Suprapubic skin (tissue), 4 donors: ENCODE measurements at regions not wholly inside any gene's neighbourhood (a gene's known extent, or its start where the extent isn't known, plus 50 kb on each side); places are given as distances from the start of the nearest gene placed in this dataset.
A peak's percentile ranks its signal among the peaks of the same experiment; 100 is the strongest.

Experiments
- DNase-seq, 2 donors: peaks; one replicate each; pipeline ENCODE4 v3.0.0-alpha.2; 2019; ENCODE audit warnings: low spot score in 2 of 2
- H3K27ac ChIP-seq: fragments of 200-600 bp; sonication (generic); one replicate; pipeline ENCODE4 v1.5.1; 2019
- H3K27me3 ChIP-seq: fragments of 200-600 bp; sonication (generic); one replicate; pipeline ENCODE4 v1.5.1; 2019
- H3K36me3 ChIP-seq: fragments of 200-600 bp; sonication (generic); one replicate; pipeline ENCODE4 v1.5.1; 2019
- H3K4me1 ChIP-seq: fragments of 200-600 bp; sonication (generic); one replicate; pipeline ENCODE4 v1.5.1; 2019
- H3K4me3 ChIP-seq: fragments of 200-600 bp; sonication (generic); one replicate; pipeline ENCODE4 v1.5.1; 2019; ENCODE audit warnings: mild to moderate bottlenecking
- H3K9me3 ChIP-seq: fragments of 200-600 bp; sonication (generic); one replicate; pipeline ENCODE4 v1.5.1; 2019
- EP300 ChIP-seq: sonication (generic); formaldehyde crosslinking; IDR thresholded peaks from one replicate; pipeline ENCODE4 v1.6.1; 2017; ENCODE audit warnings: antibody characterized with exemption
- POLR2A ChIP-seq, 2 donors: fragments of 450-650 bp; IDR thresholded peaks; one replicate each; pipeline ENCODE4 v1.6.1; 2017; ENCODE audit warnings: antibody characterized with exemption in 2 of 2, mild to moderate bottlenecking in 2 of 2, moderate library complexity in 2 of 2
- POLR2AphosphoS5 ChIP-seq, 3 donors: sonication (generic); formaldehyde crosslinking; IDR thresholded peaks; one replicate each; pipeline ENCODE4 v1.6.1; 2017; ENCODE audit warnings: antibody characterized with exemption in 3 of 3
- WGBS: methylation state at CpG from one replicate; pipeline ENCODE4 v1.1.5; 2018; 5-methylcytosine and 5-hydroxymethylcytosine counted together
- TF ChIP-seq, protein P1 (sequence below), 2 donors: fragments of 200-600 bp in 1 of 2; fragments of 450-650 bp in 1 of 2; sonication (generic) in 1 of 2; IDR thresholded peaks; one replicate each; pipeline ENCODE4 v1.5.1; 2016 to 2019; ENCODE audit warnings: antibody characterized with exemption in 2 of 2, mild to moderate bottlenecking in 1 of 2, moderate library complexity in 1 of 2

GRCh38 chr16:63462316-63462715 is 1426.1 kb upstream of the CDH8 start:
- H3K27ac ChIP-seq, result no peak overlapping the region
- H3K4me3 ChIP-seq, result no peak overlapping the region
- 60% methylated on average over 1 of the region's 1 CpG for WGBS
- H3K27me3 ChIP-seq, result no peaks in the 10 kb centered on the region
- DNase-seq, result no peak
- no peaks in the 10 kb centered on the region for H3K9me3 ChIP-seq
- H3K4me1 ChIP-seq, result no peaks in the 10 kb centered on the region
- no peaks in the 10 kb centered on the region for H3K36me3 ChIP-seq
- no peak for TF ChIP-seq POLR2A (IDR thresholded peaks at IDR 0.05)
- TF ChIP-seq EP300, result no peak
- TF ChIP-seq POLR2AphosphoS5 (IDR thresholded peaks at IDR 0.05), result no peak
- TF ChIP-seq, protein P1, sequence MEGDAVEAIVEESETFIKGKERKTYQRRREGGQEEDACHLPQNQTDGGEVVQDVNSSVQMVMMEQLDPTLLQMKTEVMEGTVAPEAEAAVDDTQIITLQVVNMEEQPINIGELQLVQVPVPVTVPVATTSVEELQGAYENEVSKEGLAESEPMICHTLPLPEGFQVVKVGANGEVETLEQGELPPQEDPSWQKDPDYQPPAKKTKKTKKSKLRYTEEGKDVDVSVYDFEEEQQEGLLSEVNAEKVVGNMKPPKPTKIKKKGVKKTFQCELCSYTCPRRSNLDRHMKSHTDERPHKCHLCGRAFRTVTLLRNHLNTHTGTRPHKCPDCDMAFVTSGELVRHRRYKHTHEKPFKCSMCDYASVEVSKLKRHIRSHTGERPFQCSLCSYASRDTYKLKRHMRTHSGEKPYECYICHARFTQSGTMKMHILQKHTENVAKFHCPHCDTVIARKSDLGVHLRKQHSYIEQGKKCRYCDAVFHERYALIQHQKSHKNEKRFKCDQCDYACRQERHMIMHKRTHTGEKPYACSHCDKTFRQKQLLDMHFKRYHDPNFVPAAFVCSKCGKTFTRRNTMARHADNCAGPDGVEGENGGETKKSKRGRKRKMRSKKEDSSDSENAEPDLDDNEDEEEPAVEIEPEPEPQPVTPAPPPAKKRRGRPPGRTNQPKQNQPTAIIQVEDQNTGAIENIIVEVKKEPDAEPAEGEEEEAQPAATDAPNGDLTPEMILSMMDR (IDR thresholded peaks at IDR 0.05), result no peak

DNA sequence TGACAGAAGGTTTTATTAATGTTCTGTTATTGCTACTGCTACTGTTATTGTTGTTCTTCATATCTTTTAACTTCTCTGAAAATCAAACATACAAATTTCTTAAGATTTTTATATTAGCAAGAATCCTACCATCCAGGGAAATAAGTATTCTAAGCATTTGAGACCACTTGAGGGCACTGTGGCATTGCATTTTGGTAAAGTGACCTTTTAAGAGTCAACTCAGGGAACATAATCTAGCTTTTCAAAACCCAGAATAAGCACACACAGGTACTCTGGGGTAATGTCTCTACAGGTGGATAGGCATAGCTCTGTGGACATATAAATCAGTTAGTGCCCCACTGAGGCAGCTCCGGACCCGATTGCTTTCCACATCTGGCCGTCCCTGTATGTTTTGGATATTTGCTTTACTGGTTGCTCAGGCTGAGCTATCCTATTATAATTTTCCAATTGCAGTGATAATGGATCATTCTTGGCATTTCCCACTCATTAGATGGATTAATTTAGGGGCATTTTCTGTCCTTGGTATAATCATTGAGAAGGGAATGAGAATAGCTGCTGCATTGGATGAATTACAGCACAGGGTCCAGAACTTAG is 1425.1 kb upstream of the CDH8 start:
- no peak for DNase-seq
- Histone ChIP-seq H3K27me3 (no peaks in the 10 kb centered on the region), H3K4me3 (no peak overlapping the region), H3K36me3 (no peaks in the 10 kb centered on the region), H3K27ac (no peak overlapping the region), H3K4me1 (no peaks in the 10 kb centered on the region), H3K9me3 (no peaks in the 10 kb centered on the region)
- 69% methylated on average over 3 of the region's 3 CpGs for WGBS
- TF ChIP-seq POLR2A (IDR thresholded peaks at IDR 0.05) (no peak), EP300 (no peak)
- TF ChIP-seq, protein P1 (IDR thresholded peaks at IDR 0.05), result peak in 1 of 2 donors; percentile 21

DNA sequence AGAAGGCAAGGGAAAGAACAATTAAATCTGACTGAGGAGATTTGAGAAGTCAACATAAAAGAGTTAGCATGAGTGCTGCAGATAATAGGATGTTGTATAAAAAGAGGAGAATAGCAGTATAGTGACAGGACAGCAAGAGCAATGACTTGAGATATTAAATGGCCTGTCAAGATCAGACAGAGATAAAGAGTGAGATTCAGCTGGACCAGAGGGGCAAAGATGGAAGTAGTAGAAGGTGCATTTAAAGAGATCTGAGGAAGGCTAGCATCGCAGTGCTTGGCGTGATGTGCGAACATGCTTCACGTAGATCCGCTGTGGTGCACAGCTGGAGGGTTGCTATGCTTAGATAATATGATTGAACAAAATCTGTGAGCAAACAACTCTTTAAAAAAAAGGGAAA is 1422.6 kb upstream of the CDH8 start:
- Histone ChIP-seq H3K36me3 (no peaks in the 10 kb centered on the region), H3K4me3 (no peak overlapping the region), H3K27ac (no peak overlapping the region), H3K27me3 (no peaks in the 10 kb centered on the region), H3K9me3 (no peaks in the 10 kb centered on the region), H3K4me1 (no peaks in the 10 kb centered on the region)
- TF ChIP-seq POLR2AphosphoS5 (IDR thresholded peaks at IDR 0.05) (no peak), EP300 (no peak), POLR2A (IDR thresholded peaks at IDR 0.05) (no peak)
- TF ChIP-seq, protein P1 (IDR thresholded peaks at IDR 0.05), result no peak
- WGBS, result 90% methylated on average over 5 of the region's 5 CpGs
- DNase-seq, result no peak

GRCh38 chr16:63457869-63458268 is 1421.6 kb upstream of the CDH8 start:
- Histone ChIP-seq H3K27ac (no peak overlapping the region), H3K4me1 (no peaks in the 10 kb centered on the region), H3K36me3 (no peaks in the 10 kb centered on the region), H3K4me3 (no peak overlapping the region), H3K9me3 (no peaks in the 10 kb centered on the region), H3K27me3 (no peaks in the 10 kb centered on the region)
- 84% methylated on average over 2 of the region's 2 CpGs for WGBS
- no peak for DNase-seq
- TF ChIP-seq POLR2AphosphoS5 (IDR thresholded peaks at IDR 0.05) (no peak), POLR2A (IDR thresholded peaks at IDR 0.05) (no peak), EP300 (no peak)
- TF ChIP-seq, protein P1 (IDR thresholded peaks at IDR 0.05), result no peak

DNA sequence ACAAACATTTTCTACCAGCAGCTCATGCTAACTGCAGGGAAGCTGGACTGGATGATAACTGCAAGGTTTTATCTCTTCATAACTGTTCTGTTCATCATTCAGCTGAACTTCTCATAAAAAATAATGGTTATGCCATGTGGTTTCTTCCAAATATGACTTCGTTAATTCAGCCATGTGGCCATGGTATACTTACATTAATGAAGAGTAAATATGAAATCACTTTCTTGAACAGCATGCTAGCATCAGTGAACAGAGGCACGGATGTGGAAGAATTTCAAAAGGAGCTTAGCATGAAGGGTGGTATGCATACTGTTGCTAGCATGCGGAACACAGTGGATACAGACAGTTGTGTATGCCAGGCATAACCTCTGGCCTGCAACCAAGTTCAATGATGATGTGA is 1417.0 kb upstream of the CDH8 start:
- Histone ChIP-seq H3K9me3 (no peaks in the 10 kb centered on the region), H3K36me3 (no peaks in the 10 kb centered on the region), H3K27ac (no peak overlapping the region), H3K4me3 (no peak overlapping the region), H3K4me1 (no peaks in the 10 kb centered on the region), H3K27me3 (no peaks in the 10 kb centered on the region)
- no peak for DNase-seq
- 89% methylated on average over 3 of the region's 3 CpGs for WGBS
- TF ChIP-seq POLR2A (IDR thresholded peaks at IDR 0.05), result no peak
- TF ChIP-seq POLR2AphosphoS5 (IDR thresholded peaks at IDR 0.05), result no peak
- TF ChIP-seq, protein P1 (IDR thresholded peaks at IDR 0.05), result no peak
- TF ChIP-seq EP300, result no peak
